NCI-H1436 (cell line): ENCODE measurements at regions not wholly inside any gene's neighbourhood (a gene's known extent, or its start where the extent isn't known, plus 50 kb on each side); places are given as distances from the start of the nearest gene placed in this dataset.
"Not testable (repeated sequence)": the region's sequence is repeated elsewhere in the genome, so short reads cannot be mapped to it uniquely, and the experiment has no call there.

Source experiments
- DNase-seq: peaks from one replicate; lab custom pipeline; 2025; lab: John Stamatoyannopoulos, UW

GRCh38 chr6:140537834-140538705 is 1163.6 kb upstream of the CITED2 start:
- no peak for DNase-seq

- no peak for DNase-seq
Observed at GRCh38 chr6:140537211-140537610, 1162.8 kb upstream of the CITED2 start.

- DNase-seq, result no peak
Observed at GRCh38 chr6:140535511-140535910, 1161.1 kb upstream of the CITED2 start.

GRCh38 chr6:140533526-140533925 is 1159.1 kb upstream of the CITED2 start:
- DNase-seq, result no peak

- no peak for DNase-seq
Observed at GRCh38 chr6:140504776-140505175, 1130.3 kb upstream of the CITED2 start.

GRCh38 chr6:140500849-140501248 is 1126.4 kb upstream of the CITED2 start:
- DNase-seq, result no peak

- no peak for DNase-seq
Observed at GRCh38 chr6:140499607-140500006, 1125.2 kb upstream of the CITED2 start.

GRCh38 chr6:140494321-140495108 is 1120.1 kb upstream of the CITED2 start:
- no peak for DNase-seq

- not testable (repeated sequence) for DNase-seq
Observed at GRCh38 chr6:140493470-140493869, 1119.0 kb upstream of the CITED2 start.

- DNase-seq, result no peak
Observed at GRCh38 chr6:140490081-140490480, 1115.6 kb upstream of the CITED2 start.

GRCh38 chr6:140487586-140487985 is 1113.1 kb upstream of the CITED2 start:
- DNase-seq, result no peak

- no peak for DNase-seq
Observed at GRCh38 chr6:140486450-140487361, 1112.3 kb upstream of the CITED2 start.

GRCh38 chr6:140485740-140486449 is 1111.4 kb upstream of the CITED2 start:
- no peak for DNase-seq

- no peak for DNase-seq
Observed at GRCh38 chr6:140480852-140481251, 1106.4 kb upstream of the CITED2 start.

GRCh38 chr6:140478631-140479030 is 1104.2 kb upstream of the CITED2 start:
- no peak for DNase-seq

GRCh38 chr6:140475086-140475485 is 1100.6 kb upstream of the CITED2 start:
- DNase-seq, result no peak

GRCh38 chr6:140464720-140465119 is 1090.3 kb upstream of the CITED2 start:
- no peak for DNase-seq

GRCh38 chr6:140463312-140463710 is 1088.9 kb upstream of the CITED2 start:
- DNase-seq, result no peak

GRCh38 chr6:140462453-140463311 is 1088.2 kb upstream of the CITED2 start:
- DNase-seq, result no peak

GRCh38 chr6:140462076-140462452 is 1087.6 kb upstream of the CITED2 start:
- DNase-seq, result no peak
